ENCODE measurements at regions not wholly inside any gene's neighbourhood (a gene's known extent, or its start where the extent isn't known, plus 50 kb on each side); places are given as distances from the start of the nearest gene placed in this dataset.
A peak's percentile ranks its signal among the peaks of the same experiment; 100 is the strongest.
"Not testable (repeated sequence)": the region's sequence is repeated elsewhere in the genome, so short reads cannot be mapped to it uniquely, and the experiment has no call there.

- DNase-seq: no peak
These were observed 95.0 kb upstream of the TBX5 start for GRCh38 chr12:114500775-114501473.

- DNase-seq: no peak
These were observed 94.2 kb upstream of the TBX5 start for GRCh38 chr12:114500131-114500530.

- no peak for DNase-seq
These were observed 93.4 kb upstream of the TBX5 start for GRCh38 chr12:114499338-114499737.

- no peak for DNase-seq
These were observed 86.0 kb upstream of the TBX5 start for GRCh38 chr12:114491916-114492315.

- DNase-seq: not testable (repeated sequence)
These were observed 79.0 kb upstream of the TBX5 start for GRCh38 chr12:114484822-114485459.

DNA sequence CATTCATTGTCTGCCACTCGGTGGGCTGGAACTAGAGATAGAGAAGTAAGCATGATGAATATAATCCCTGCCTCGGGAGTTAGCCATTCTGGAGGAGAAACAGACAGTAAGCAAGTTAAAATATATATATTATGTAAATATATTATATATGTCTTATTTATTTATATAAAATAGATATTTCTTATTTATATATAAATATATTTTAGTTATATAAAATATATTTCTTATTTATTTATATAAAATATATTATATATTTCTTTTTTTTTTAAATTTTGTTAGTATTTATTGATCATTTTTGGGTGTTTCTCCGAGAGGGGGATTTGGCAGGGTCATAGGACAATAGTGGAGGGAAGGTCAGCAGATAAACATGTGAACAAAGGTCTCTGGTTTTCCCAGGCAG, 78.1 kb upstream of the TBX5 start:
- no peak for DNase-seq

- DNase-seq: no peak
These were observed 75.2 kb upstream of the TBX5 start for GRCh38 chr12:114481200-114481535.

- DNase-seq: no peak
These were observed 74.6 kb upstream of the TBX5 start for GRCh38 chr12:114480337-114481199.

DNA sequence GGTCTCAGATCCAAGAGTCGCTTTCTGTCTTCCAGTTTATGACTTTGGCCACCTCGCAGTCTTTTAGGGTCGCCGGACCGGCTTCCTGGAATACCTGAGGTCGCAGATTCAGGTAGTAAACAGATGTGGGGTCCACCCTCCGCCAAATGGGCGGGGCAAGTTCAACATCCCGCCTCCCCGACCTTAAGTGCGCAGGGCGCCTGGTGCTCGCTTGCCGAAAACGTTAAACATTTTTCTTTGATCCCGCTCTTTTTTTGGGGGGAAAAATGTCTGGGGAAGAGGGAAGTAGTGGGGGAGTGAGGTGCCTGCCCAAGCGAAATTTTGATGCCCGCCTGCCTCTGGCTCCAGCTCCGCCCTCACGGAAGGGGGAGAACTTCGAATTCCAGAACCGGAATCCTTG, 73.9 kb upstream of the TBX5 start:
- no peak for DNase-seq

DNA sequence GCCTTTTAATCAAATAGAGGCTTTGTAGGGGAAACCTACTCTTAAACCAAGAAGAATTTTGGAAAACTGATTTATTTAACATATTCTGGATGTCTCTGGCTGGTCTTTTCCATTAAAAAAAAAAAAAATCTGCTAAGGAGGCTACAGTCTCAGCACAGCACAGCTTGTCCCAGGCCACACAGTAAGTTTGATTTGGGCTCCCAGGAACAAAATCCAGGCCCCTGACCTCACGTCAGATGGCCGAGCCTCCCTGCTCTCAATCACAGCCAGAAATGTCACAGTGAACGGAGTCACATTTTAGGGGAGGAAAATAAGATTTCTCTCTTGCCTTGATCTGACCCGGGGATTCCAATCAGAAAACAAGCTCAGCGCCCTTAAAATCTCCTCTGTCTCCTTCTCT, 72.9 kb upstream of the TBX5 start:
- no peak for DNase-seq

DNA sequence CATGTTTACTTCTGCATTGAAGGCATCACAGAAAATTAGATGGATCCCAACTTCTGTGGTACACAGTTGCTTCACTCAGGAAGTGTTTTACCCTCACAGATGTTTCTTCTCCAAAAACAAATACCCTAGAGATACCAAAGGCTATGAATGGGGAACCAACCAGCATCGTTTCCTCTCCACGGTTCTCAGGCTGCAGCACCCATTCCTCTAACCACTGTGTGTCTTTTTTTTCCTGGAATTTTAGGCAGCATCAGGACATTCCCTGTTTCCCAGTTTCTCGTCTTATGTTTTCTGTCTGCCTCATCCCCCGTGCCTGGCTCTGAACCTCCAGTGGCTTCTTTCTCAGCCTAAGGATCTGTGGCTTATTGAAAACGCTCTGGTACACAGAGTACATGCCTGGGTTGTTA, 72.0 kb upstream of the TBX5 start:
- DNase-seq: no peak

- peak; percentile 2 for DNase-seq
These were observed 70.2 kb upstream of the TBX5 start for GRCh38 chr12:114476159-114476558.

DNA sequence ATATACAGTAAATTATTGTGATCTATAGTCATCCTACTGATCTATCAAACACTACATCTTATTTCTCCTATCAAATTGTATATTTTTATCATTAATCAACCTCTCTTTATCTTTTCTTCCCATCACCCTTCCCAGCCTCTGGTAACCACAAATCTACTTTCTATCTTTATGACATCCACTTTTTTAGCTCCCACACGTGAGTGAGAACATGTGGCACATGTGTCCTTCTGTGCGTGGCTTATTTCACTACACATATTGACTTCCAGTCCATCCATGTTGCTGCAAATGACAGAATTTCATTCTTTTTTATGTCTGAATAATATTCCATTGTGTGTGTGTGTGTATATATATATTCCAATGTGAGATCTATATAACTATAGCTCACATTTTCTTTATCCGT, 67.8 kb upstream of the TBX5 start:
- DNase-seq: no peak

DNA sequence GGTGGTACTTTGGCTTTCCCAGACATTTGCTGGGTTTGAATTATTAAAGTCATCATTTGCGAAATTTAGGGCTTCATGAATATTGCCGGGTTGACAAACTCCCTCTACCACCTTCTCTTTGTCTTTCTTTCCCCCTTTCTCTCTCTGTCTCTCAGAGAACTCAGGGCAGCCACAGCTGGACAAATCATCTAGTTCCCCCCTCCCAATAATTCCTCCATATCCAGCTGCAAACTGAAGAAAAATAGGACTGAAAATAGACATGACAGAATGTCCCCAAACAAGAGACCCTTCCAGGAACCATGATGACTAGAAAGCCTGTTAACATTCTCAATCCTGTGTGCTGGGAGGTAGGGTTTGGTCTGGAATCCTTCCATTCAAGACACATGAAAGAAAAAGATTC, 67.1 kb upstream of the TBX5 start:
- DNase-seq: no peak

- no peak for DNase-seq
These were observed 51.7 kb upstream of the TBX5 start for GRCh38 chr12:114457620-114458019.
